ENCODE measurements at regions not wholly inside any gene's neighbourhood (a gene's known extent, or its start where the extent isn't known, plus 50 kb on each side); places are given as distances from the start of the nearest gene placed in this dataset.

- DNase-seq = peak; percentile 94
These were observed 53.3 kb upstream of the PRDM11 start for GRCh38 chr11:45092901-45093760.

- DNase-seq = no peak
These were observed 52.5 kb upstream of the PRDM11 start for GRCh38 chr11:45093761-45094455.

GRCh38 chr11:45094958-45095690 lies 51.3 kb upstream of the PRDM11 start:
- DNase-seq = no peak

- no peak for DNase-seq
These were observed 50.8 kb upstream of the PRDM11 start for GRCh38 chr11:45095691-45096010.

GRCh38 chr11:45096636-45097035 lies 49.8 kb upstream of the PRDM11 start:
- no peak for DNase-seq
